ENCODE measurements at regions not wholly inside any gene's neighbourhood (a gene's known extent, or its start where the extent isn't known, plus 50 kb on each side); places are given as distances from the start of the nearest gene placed in this dataset.

DNA sequence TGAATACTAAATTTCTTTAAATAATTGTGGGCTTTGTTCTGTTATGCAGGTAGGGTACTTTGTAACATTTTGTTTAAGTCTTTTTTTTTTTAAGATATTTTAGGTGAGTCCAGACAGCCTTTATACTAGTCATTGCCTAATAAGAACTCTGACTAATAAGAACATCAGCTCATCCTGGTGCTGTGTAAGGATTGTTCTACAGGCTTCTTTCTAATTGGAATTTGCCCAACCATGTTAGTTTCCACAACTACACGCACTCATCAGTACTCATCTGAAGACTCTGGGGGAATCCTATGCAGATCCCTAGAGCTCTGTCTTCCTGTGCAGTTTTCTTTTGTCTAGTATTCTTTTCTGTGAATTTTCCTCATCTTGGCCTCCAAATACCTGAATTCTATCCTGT, 741.8 kb downstream of the IGSF11 start:
- no TSS peak for BruUV-seq (replicated peaks)
- Histone ChIP-seq H4K20me1 (ENCODE audit: insufficient read depth) (no peaks in the 10 kb centered on the region), H3K36me3 (ENCODE audit: low read depth) (no peaks in the 10 kb centered on the region), H3K79me2 (ENCODE audit: low read depth) (no peaks in the 10 kb centered on the region), H3K4me1 (replicated peaks; ENCODE audit: insufficient read depth) (no peaks in the 10 kb centered on the region), H3K4me2 (no peak overlapping the region), H3K27ac (no peak overlapping the region), H2AFZ (no peak overlapping the region), H3F3A (ENCODE audit: insufficient read depth, low read depth) (no peaks in the 10 kb centered on the region), H3K4me3 (no peak overlapping the region), H3K27me3 (ENCODE audit: insufficient read depth, low read depth) (no peaks in the 10 kb centered on the region), H3K9me3 (ENCODE audit: insufficient read depth, low read depth) (no peaks in the 10 kb centered on the region), H3K9me2 (ENCODE audit: insufficient read depth) (no peaks in the 10 kb centered on the region)
- ChIA-PET POLR2A (ENCODE audit: unreplicated experiment) (no interaction called here), CTCF (no interaction called here)
- no peak for DNase-seq
- TF ChIP-seq EZH2 (IDR thresholded peaks at IDR 0.05; ENCODE audit: low read depth), result no peak
- TF ChIP-seq, protein P1, sequence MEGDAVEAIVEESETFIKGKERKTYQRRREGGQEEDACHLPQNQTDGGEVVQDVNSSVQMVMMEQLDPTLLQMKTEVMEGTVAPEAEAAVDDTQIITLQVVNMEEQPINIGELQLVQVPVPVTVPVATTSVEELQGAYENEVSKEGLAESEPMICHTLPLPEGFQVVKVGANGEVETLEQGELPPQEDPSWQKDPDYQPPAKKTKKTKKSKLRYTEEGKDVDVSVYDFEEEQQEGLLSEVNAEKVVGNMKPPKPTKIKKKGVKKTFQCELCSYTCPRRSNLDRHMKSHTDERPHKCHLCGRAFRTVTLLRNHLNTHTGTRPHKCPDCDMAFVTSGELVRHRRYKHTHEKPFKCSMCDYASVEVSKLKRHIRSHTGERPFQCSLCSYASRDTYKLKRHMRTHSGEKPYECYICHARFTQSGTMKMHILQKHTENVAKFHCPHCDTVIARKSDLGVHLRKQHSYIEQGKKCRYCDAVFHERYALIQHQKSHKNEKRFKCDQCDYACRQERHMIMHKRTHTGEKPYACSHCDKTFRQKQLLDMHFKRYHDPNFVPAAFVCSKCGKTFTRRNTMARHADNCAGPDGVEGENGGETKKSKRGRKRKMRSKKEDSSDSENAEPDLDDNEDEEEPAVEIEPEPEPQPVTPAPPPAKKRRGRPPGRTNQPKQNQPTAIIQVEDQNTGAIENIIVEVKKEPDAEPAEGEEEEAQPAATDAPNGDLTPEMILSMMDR (conservative IDR thresholded peaks at IDR 0.05), result no peak
- intact Hi-C loops (cut with micrococcal nuclease; ENCODE audit: unreplicated experiment), result no loop called here

DNA sequence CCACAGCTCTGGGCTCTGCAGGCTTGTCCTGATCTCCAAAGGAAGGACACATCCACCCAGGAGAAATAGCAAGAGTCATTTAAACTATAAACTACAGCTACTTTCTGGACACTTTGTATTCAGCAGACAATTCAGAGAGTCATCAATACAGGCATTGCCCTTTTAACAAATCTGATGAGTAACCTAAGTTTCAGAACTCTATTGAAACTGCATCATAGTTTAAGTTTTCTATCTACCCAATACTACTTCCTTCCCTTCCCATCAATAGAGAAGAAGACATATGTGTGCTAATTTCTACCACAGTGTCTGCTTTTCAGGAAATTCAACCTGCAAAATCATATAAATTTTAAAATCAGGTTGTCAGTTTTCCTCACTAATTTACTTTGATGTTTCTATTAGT, 736.5 kb downstream of the IGSF11 start:
- H3K79me2 ChIP-seq (ENCODE audit: low read depth), result no peaks in the 10 kb centered on the region
- H3K36me3 ChIP-seq (ENCODE audit: low read depth), result no peaks in the 10 kb centered on the region
- no peaks in the 10 kb centered on the region for H3K9me3 ChIP-seq (ENCODE audit: insufficient read depth, low read depth)
- H3K27ac ChIP-seq, result no peak overlapping the region
- H2AFZ ChIP-seq, result no peak overlapping the region
- H3K27me3 ChIP-seq (ENCODE audit: insufficient read depth, low read depth), result no peaks in the 10 kb centered on the region
- H3K4me2 ChIP-seq, result no peak overlapping the region
- no peak for DNase-seq
- no peaks in the 10 kb centered on the region for H3K9me2 ChIP-seq (ENCODE audit: insufficient read depth)
- H4K20me1 ChIP-seq (ENCODE audit: insufficient read depth), result no peaks in the 10 kb centered on the region
- intact Hi-C loops (cut with micrococcal nuclease; ENCODE audit: unreplicated experiment), result no loop called here
- BruUV-seq (replicated peaks), result no TSS peak
- ChIA-PET CTCF (no interaction called here), POLR2A (ENCODE audit: unreplicated experiment) (no interaction called here)
- TF ChIP-seq EZH2 (IDR thresholded peaks at IDR 0.05; ENCODE audit: low read depth), result no peak
- TF ChIP-seq, protein P1 (conservative IDR thresholded peaks at IDR 0.05), result no peak
- H3K4me3 ChIP-seq, result no peak overlapping the region
- H3F3A ChIP-seq (ENCODE audit: insufficient read depth, low read depth), result no peaks in the 10 kb centered on the region
- H3K4me1 ChIP-seq (replicated peaks; ENCODE audit: insufficient read depth), result no peaks in the 10 kb centered on the region

DNA sequence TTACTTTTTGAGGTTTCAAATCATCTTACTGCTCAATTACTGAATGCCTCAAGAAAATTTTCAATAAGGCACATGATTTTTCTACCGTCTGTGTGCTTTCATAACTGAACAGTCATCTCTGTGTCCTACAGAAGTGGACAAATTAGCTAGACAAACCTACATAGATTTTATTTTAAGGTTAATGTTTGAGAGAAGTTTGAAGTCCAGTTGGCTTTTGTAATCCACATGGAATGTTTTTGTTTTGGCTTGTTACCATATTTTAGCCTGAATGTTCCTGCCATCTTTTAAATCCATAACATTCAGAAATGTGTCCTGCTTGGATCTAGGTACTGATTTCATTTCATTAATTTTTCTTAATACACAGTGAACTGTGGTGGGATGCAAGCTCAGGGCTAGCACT, 730.1 kb downstream of the IGSF11 start:
- Histone ChIP-seq H4K20me1 (ENCODE audit: insufficient read depth) (no peaks in the 10 kb centered on the region), H3K9me2 (ENCODE audit: insufficient read depth) (no peaks in the 10 kb centered on the region), H3F3A (ENCODE audit: insufficient read depth, low read depth) (no peaks in the 10 kb centered on the region), H3K4me3 (no peak overlapping the region), H3K27me3 (ENCODE audit: insufficient read depth, low read depth) (no peaks in the 10 kb centered on the region), H3K27ac (no peak overlapping the region), H2AFZ (no peak overlapping the region), H3K79me2 (ENCODE audit: low read depth) (no peaks in the 10 kb centered on the region), H3K4me1 (replicated peaks; ENCODE audit: insufficient read depth) (no peaks in the 10 kb centered on the region), H3K9me3 (ENCODE audit: insufficient read depth, low read depth) (no peaks in the 10 kb centered on the region), H3K4me2 (no peak overlapping the region), H3K36me3 (ENCODE audit: low read depth) (no peaks in the 10 kb centered on the region)
- TF ChIP-seq EZH2 (IDR thresholded peaks at IDR 0.05; ENCODE audit: low read depth), result no peak
- TF ChIP-seq, protein P1 (conservative IDR thresholded peaks at IDR 0.05), result no peak
- POLR2A ChIA-PET (ENCODE audit: unreplicated experiment), result no interaction called here
- DNase-seq, result no peak
- BruUV-seq (replicated peaks), result no TSS peak
- CTCF ChIA-PET, result no interaction called here
- intact Hi-C loops (cut with micrococcal nuclease; ENCODE audit: unreplicated experiment), result no loop called here

Measured in PC-9 (cell line).